ENCODE measurements at regions not wholly inside any gene's neighbourhood (a gene's known extent, or its start where the extent isn't known, plus 50 kb on each side); places are given as distances from the start of the nearest gene placed in this dataset.

DNA sequence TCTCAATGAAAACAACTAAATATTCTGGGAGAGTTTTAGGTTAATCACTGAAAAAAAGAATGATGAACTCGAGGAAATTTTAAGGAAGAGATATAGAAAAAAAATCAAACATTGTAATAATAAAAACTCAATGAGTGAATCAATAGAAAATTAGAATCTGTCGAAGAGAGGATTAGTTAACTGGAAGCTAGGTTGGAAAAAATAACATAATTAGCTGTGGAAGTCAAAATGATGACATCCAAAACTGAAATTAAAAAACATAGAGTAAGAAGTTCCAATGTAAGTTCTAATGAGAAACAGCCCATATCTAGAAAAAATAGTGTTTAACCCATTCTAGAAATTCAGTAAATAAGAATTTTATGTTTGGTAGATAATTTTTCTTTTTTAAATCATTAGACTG is 299.3 kb upstream of the RARB start:
- Histone ChIP-seq H3K27me3 (ENCODE audit: control insufficient read depth, insufficient read depth, low read length) (no peaks in the 10 kb centered on the region), H3K4me1 (ENCODE audit: control insufficient read depth, insufficient read depth, low read length) (no peaks in the 10 kb centered on the region), H3K36me3 (ENCODE audit: control insufficient read depth, insufficient read depth, low read length) (no peaks in the 10 kb centered on the region), H3K4me3 (ENCODE audit: low read depth in 2 of 2, low read length in 2 of 2) (no peak overlapping the region), H3K9me3 (ENCODE audit: control insufficient read depth, insufficient read depth, low read depth, low read length) (peaks cover 6% of the 10 kb centered on the region; the same call in 1 of the 2 replicates), H3K27ac (ENCODE audit: low read length) (no peak overlapping the region)
- in situ Hi-C loops (cut with HindIII; ENCODE audit: low pct_unique_long_range_greater_than_20kb, low sequenced_read_pairs), result no loop called here
- no TSS peak for BruUV-seq (replicated peaks)
- TF ChIP-seq POLR2AphosphoS5 (IDR thresholded peaks at IDR 0.05; ENCODE audit: low read depth, low read length), result no peak
- TF ChIP-seq, protein P1, sequence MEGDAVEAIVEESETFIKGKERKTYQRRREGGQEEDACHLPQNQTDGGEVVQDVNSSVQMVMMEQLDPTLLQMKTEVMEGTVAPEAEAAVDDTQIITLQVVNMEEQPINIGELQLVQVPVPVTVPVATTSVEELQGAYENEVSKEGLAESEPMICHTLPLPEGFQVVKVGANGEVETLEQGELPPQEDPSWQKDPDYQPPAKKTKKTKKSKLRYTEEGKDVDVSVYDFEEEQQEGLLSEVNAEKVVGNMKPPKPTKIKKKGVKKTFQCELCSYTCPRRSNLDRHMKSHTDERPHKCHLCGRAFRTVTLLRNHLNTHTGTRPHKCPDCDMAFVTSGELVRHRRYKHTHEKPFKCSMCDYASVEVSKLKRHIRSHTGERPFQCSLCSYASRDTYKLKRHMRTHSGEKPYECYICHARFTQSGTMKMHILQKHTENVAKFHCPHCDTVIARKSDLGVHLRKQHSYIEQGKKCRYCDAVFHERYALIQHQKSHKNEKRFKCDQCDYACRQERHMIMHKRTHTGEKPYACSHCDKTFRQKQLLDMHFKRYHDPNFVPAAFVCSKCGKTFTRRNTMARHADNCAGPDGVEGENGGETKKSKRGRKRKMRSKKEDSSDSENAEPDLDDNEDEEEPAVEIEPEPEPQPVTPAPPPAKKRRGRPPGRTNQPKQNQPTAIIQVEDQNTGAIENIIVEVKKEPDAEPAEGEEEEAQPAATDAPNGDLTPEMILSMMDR (IDR thresholded peaks at IDR 0.05), result no peak
- no peak for TF ChIP-seq TCF7L2 (IDR thresholded peaks at IDR 0.05; ENCODE audit: low read depth, low read length)
- no peak for TF ChIP-seq SIN3A (IDR thresholded peaks at IDR 0.05; ENCODE audit: borderline replicate concordance, insufficient read depth, low read depth, low read length)
- TF ChIP-seq, protein P2, sequence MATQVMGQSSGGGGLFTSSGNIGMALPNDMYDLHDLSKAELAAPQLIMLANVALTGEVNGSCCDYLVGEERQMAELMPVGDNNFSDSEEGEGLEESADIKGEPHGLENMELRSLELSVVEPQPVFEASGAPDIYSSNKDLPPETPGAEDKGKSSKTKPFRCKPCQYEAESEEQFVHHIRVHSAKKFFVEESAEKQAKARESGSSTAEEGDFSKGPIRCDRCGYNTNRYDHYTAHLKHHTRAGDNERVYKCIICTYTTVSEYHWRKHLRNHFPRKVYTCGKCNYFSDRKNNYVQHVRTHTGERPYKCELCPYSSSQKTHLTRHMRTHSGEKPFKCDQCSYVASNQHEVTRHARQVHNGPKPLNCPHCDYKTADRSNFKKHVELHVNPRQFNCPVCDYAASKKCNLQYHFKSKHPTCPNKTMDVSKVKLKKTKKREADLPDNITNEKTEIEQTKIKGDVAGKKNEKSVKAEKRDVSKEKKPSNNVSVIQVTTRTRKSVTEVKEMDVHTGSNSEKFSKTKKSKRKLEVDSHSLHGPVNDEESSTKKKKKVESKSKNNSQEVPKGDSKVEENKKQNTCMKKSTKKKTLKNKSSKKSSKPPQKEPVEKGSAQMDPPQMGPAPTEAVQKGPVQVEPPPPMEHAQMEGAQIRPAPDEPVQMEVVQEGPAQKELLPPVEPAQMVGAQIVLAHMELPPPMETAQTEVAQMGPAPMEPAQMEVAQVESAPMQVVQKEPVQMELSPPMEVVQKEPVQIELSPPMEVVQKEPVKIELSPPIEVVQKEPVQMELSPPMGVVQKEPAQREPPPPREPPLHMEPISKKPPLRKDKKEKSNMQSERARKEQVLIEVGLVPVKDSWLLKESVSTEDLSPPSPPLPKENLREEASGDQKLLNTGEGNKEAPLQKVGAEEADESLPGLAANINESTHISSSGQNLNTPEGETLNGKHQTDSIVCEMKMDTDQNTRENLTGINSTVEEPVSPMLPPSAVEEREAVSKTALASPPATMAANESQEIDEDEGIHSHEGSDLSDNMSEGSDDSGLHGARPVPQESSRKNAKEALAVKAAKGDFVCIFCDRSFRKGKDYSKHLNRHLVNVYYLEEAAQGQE (IDR thresholded peaks at IDR 0.05; ENCODE audit: insufficient read depth in 1 of 2, low read depth in 2 of 2, low read length in 1 of 2), result no peak
- ATAC-seq (no peak), DNase-seq (ENCODE audit: low read depth, low spot score) (no peak)
- intact Hi-C loops (cut with micrococcal nuclease; ENCODE audit: unreplicated experiment), result no loop called here
- CTCF ChIA-PET, result no interaction called here
- POLR2A ChIA-PET, result no interaction called here

DNA sequence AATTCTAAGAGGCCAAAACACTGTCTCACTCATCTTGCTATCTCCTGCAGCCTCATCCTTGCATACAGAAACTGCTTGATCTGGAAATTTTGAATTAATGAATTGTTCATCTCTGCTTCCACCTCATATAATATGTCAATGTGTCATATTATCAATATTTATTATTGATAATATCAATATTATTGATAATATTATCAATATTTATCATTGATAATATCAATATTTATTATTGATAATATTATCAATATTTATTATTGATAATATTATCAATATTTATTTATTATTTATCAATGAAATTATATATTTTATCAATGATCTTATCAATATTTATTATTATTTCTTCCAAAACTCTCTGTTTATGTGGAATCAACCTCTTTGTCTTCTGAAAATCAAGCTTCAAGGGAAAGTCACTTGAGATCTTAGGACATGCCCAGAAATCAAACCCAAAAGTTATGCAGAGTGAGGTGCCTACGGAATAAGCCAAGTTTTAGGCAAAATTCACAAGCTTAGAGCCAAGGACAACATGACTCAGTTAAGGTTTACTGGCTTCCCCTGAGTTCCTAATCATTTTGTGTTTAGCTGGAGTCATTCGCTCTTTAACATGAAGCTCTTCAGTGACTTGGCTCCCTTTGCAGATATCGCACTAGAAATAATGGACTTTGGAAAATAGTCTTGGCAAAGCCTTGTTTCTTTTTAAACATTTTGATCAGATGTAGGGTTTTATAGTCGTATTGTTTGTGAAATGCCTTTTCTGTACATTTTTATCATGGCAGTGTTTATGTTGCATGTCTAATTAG is 297.1 kb upstream of the RARB start:
- intact Hi-C loops (cut with micrococcal nuclease; ENCODE audit: unreplicated experiment) (no loop called here), in situ Hi-C loops (cut with HindIII; ENCODE audit: low pct_unique_long_range_greater_than_20kb, low sequenced_read_pairs) (no loop called here)
- ChIA-PET CTCF (no interaction called here), POLR2A (no interaction called here)
- TF ChIP-seq TCF7L2 (IDR thresholded peaks at IDR 0.05; ENCODE audit: low read depth, low read length) (no peak), SIN3A (IDR thresholded peaks at IDR 0.05; ENCODE audit: borderline replicate concordance, insufficient read depth, low read depth, low read length) (no peak), POLR2AphosphoS5 (IDR thresholded peaks at IDR 0.05; ENCODE audit: low read depth, low read length) (no peak)
- TF ChIP-seq, protein P2 (IDR thresholded peaks at IDR 0.05; ENCODE audit: insufficient read depth in 1 of 2, low read depth in 2 of 2, low read length in 1 of 2), result no peak
- TF ChIP-seq, protein P1 (IDR thresholded peaks at IDR 0.05), result no peak
- H3K27ac ChIP-seq (ENCODE audit: low read length), result no peak overlapping the region
- no peaks in the 10 kb centered on the region for H3K36me3 ChIP-seq (ENCODE audit: control insufficient read depth, insufficient read depth, low read length)
- H3K27me3 ChIP-seq (ENCODE audit: control insufficient read depth, insufficient read depth, low read length), result no peaks in the 10 kb centered on the region
- no TSS peak for BruUV-seq (replicated peaks)
- H3K4me1 ChIP-seq (ENCODE audit: control insufficient read depth, insufficient read depth, low read length), result no peaks in the 10 kb centered on the region
- DNase-seq (ENCODE audit: low read depth, low spot score) (no peak), ATAC-seq (no peak)
- H3K4me3 ChIP-seq (ENCODE audit: low read depth in 2 of 2, low read length in 2 of 2), result no peak overlapping the region
- H3K9me3 ChIP-seq (ENCODE audit: control insufficient read depth, insufficient read depth, low read depth, low read length), result peaks cover 6% of the 10 kb centered on the region; the same call in 1 of the 2 replicates
